H1 (cell line): ENCODE measurements at regions not wholly inside any gene's neighbourhood (a gene's known extent, or its start where the extent isn't known, plus 50 kb on each side); places are given as distances from the start of the nearest gene placed in this dataset.

ENCODE experiments used
- BCL11A ChIP-seq, 2 experiments: IDR thresholded peaks; one replicate each; pipeline ENCODE4 v1.6.1; 2011; ENCODE audit warnings: low read depth in 2 of 2, low read length in 2 of 2, mild to moderate bottlenecking in 2 of 2
- CHD2 ChIP-seq: IDR thresholded peaks from 2 replicates; pipeline ENCODE4 v1.6.1; 2012; ENCODE audit warnings: low read length, improper control_type of control experiment
- CTCF ChIP-seq, 3 experiments: IDR thresholded peaks; 1 replicate in 2 of 3; 2 replicates in 1 of 3; pipeline versions ENCODE4 v1.5.1 to v1.6.1; 2011; ENCODE audit warnings: low read length in 3 of 3, mild to moderate bottlenecking in 3 of 3, inconsistent platforms in 2 of 3, low read depth in 1 of 3, moderate library complexity in 1 of 3; ENCODE audit not compliant: insufficient read depth in 1 of 3; ENCODE audit errors: control extremely low read depth in 1 of 3
- HDAC2 ChIP-seq, 2 experiments: fragments of 300-600 bp in 1 of 2; sonication (generic) in 1 of 2; IDR thresholded peaks; 2 replicates each; pipeline ENCODE4 v1.6.1; 2011 to 2012; ENCODE audit warnings: low read depth in 2 of 2, low read length in 2 of 2, mild to moderate bottlenecking in 2 of 2, moderate library complexity in 2 of 2, borderline replicate concordance in 1 of 2, inconsistent platforms in 1 of 2
- POLR2A ChIP-seq, 2 experiments: IDR thresholded peaks; 1 replicate in 1 of 2; 2 replicates in 1 of 2; pipeline ENCODE4 v1.6.1; 2011; ENCODE audit warnings: low read depth in 2 of 2, low read length in 2 of 2, mild to moderate bottlenecking in 2 of 2; ENCODE audit errors: control extremely low read depth in 1 of 2
- POLR2AphosphoS5 ChIP-seq: IDR thresholded peaks from 2 replicates; pipeline ENCODE4 v1.6.1; 2011; ENCODE audit warnings: low read depth, low read length
- RAD21 ChIP-seq, 2 experiments: IDR thresholded peaks in 1 of 2; conservative IDR thresholded peaks in 1 of 2; 2 replicates each; pipeline ENCODE4 v1.6.1; 2011; ENCODE audit warnings: low read depth in 2 of 2, low read length in 2 of 2, improper control_type of control experiment in 1 of 2, inconsistent platforms in 1 of 2, mild to moderate bottlenecking in 1 of 2, moderate library complexity in 1 of 2
- SIN3A ChIP-seq, 2 experiments: IDR thresholded peaks in 1 of 2; conservative IDR thresholded peaks in 1 of 2; 2 replicates each; pipeline ENCODE4 v1.6.1; 2011 to 2012; ENCODE audit warnings: low read length in 2 of 2, improper control_type of control experiment in 1 of 2, low read depth in 1 of 2, mild to moderate bottlenecking in 1 of 2
- SP1 ChIP-seq: IDR thresholded peaks from 2 replicates; pipeline ENCODE4 v1.6.1; 2011; ENCODE audit warnings: low read depth, low read length
- SP2 ChIP-seq: IDR thresholded peaks from 2 replicates; pipeline ENCODE4 v1.6.1; 2012; ENCODE audit warnings: mild to moderate bottlenecking, low read length, inconsistent platforms
- SUZ12 ChIP-seq: fragments of 200-600 bp; sonication (generic); IDR thresholded peaks from 2 replicates; pipeline ENCODE4 v1.6.1; 2012; ENCODE audit warnings: mild to moderate bottlenecking, inconsistent platforms, low read length, moderate library complexity, mixed read lengths

DNA sequence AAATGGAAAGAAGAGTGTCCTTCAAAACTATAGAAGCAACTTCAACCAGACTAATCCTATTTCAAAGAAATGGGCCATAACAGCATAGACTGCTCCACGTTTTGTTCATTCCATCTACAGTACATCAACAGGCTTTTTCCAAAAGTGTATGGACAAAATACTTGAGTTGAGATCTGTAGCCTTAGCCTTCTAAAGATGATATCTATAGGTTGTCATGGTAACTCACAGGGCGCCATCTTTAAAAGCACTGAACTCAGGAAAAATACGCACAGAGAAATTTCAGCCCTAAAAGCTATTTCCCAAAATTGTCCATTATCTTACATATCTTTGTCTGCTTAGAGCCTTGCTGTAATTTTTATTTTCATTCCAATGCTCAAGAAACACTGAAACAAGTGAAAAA, 439.4 kb upstream of the NBEA start:
- no peak for TF ChIP-seq BCL11A (IDR thresholded peaks at IDR 0.05; ENCODE audit: low read depth in 2 of 2, low read length in 2 of 2)
- TF ChIP-seq CHD2, result no peak
- TF ChIP-seq CTCF (IDR thresholded peaks at IDR 0.05; ENCODE audit: control extremely low read depth in 1 of 3, insufficient read depth in 1 of 3, low read depth in 1 of 3, low read length in 3 of 3), result no peak
- no peak for TF ChIP-seq POLR2A (IDR thresholded peaks at IDR 0.05; ENCODE audit: control extremely low read depth in 1 of 2, low read depth in 2 of 2, low read length in 2 of 2)
- no peak for TF ChIP-seq SP2
- TF ChIP-seq SP1, result no peak
- TF ChIP-seq POLR2AphosphoS5, result no peak
- TF ChIP-seq RAD21 (IDR thresholded peaks at IDR 0.05 in 1 of 2, conservative IDR thresholded peaks at IDR 0.05 in 1 of 2; ENCODE audit: low read depth in 2 of 2, low read length in 2 of 2), result no peak
- TF ChIP-seq SIN3A (conservative IDR thresholded peaks at IDR 0.05 in 1 of 2, IDR thresholded peaks at IDR 0.05 in 1 of 2; ENCODE audit: low read depth in 1 of 2, low read length in 2 of 2), result no peak
- TF ChIP-seq SUZ12, result no peak
- no peak for TF ChIP-seq HDAC2 (IDR thresholded peaks at IDR 0.05; ENCODE audit: borderline replicate concordance in 1 of 2, low read depth in 2 of 2, low read length in 2 of 2)
